CD4-positive, alpha-beta T cell treated with Interleukin-1 beta for 1 hour (primary cell): ENCODE measurements at regions not wholly inside any gene's neighbourhood (a gene's known extent, or its start where the extent isn't known, plus 50 kb on each side); places are given as distances from the start of the nearest gene placed in this dataset.

Experiments
- DNase-seq, 2 donors: peaks; one replicate each; pipeline ENCODE4 v3.0.0-alpha.2; 2020 to 2022

DNA sequence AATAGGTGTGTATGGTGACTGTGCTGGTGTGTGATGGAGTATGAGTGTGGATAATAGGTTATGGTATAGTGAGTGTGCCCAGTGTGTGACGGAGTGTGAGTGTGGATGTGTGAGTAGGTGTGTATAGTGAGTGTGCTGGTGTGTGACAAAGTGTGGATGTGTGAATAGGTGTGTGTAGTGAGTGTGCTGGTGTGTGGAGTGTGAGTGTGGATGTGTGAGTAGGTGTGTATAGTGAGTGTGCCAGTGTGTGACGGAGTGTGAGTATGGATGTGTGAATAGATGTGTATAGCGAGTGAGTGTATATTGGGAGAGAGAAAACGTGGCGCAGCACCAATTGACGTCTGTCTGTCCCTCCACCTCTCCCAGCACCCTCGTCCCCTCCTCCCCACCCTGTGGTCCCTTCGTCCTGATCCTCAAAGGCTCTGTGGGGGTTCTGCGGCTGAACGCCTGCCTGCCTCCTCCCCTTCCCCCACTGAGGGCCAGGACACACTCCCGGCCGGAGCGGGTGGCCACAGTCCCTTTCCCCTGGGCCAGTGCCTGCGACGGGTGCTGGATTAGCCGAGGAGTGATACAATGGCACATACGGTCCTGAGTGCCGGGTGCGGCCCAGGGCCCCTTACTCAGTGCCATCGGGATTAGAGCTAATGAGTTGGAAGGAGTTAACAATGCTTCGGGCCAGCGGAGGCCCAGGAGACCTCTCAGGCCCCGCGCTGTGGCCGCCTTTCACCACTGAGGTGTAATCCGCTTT lies 160.0 kb downstream of the MRM1 start:
- DNase-seq: no peak

DNA sequence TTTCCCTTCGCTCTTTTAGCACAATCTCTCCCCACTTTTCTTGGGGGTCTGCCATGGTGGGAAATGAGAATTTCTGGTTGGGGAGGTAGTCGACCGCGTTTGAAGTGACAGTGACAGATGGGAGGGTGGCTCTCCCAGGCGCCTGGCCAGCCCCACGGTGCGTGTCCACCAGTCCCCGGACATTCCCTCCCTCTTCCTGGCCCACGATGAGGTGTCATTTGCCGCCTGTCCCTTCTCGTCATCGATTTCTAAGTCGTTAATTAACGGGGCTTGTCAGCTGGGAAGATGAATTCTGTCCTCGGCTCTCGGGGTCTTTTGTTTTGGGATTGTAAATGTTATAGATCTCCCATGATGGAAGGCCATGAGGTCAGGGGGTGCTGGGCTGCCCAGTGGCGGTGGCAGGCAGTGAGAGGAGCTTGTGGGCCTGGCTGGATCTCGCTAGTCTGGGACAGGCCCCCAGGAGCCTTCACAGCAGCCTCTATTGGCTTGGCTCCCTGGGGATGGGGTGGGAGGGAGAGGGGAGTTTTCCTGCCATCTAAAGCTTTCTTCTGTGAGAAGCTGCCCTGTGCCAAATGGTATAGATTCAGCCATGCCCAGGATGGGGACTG lies 164.2 kb downstream of the MRM1 start:
- DNase-seq: no peak

DNA sequence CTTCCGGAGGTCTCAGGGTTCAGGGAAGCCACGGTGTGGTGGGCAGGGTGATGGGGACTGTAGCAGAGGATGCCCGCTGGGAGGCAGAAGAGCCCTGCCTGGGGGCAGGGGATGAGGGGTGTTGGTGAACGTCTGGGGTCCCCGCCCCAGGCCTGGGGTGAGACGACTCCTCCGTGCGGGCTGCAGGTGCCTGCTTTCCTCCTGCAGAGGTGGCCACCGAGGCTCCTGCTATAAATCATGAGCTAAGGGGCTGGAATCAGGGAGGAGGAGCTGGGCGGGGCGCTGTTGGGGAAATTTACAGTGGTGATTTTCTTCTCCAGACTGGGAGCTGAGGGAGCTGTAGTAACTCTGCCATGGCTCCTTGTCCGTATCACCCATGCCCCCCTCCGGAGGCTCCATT lies 167.0 kb downstream of the MRM1 start:
- DNase-seq: no peak

GRCh38 chr17:36773039-36773438 lies 164.2 kb upstream of the LHX1 start:
- DNase-seq: no peak

GRCh38 chr17:36777118-36777517 lies 160.2 kb upstream of the LHX1 start:
- no peak for DNase-seq

GRCh38 chr17:36778448-36778847 lies 158.8 kb upstream of the LHX1 start:
- no peak for DNase-seq

DNA sequence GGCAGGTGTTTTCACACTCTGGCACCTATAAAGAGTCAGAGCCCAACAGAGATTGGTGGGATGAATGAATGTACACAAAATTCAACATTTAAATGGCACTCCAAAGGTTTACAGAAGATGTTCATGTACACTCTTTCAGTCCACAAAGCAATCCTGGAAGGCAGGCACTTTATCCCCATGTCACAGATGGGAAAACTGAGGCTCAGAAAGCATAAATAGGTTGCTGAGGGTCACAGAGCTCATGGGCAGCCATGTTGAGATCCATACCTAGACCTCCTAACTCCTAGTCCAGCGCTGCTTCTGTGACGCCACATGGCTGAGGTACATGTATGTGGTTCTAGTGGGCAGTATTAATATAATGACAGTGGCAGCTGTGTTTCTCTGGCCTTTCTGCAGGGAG lies 157.7 kb upstream of the LHX1 start:
- DNase-seq: no peak

DNA sequence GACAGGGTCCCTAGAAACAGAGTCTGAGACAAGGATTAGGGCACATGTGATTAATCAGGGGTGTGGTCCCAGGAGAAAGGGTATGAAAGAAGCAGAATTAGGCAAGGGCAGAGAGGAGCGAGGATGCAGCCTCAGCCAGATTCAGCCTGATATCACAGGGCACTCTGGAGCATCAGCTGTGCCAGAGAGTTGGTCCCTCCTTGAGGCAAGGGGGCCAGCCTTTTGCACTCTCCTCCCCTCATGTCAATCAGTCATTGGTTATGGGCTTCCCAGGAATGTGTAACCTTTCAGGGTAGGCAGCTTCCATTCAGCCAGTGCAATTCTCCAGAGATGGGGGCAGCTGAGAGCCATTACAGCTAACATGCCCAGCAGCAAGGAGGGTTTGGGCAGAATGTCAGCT lies 152.6 kb upstream of the LHX1 start:
- no peak for DNase-seq

DNA sequence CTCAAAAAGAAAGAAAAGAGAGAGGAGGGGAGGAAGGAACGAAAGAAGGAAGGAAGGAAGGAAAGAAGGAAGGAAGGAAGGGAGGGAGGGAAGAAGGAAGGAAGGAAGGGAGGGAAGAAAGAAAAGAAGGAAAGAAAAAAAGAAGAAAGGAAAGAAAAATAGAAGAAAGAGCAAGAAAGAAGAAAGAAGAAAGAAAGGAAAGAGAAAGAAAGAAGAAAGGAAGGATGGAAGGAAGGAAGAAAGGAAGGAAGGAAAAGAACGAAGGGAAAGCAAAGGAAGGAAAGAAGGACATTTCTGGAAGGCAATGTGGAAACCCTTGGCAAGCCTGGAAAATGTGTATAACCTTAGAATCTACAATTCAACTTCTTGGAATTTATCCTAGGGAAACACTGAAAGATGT lies 150.4 kb upstream of the LHX1 start:
- no peak for DNase-seq

DNA sequence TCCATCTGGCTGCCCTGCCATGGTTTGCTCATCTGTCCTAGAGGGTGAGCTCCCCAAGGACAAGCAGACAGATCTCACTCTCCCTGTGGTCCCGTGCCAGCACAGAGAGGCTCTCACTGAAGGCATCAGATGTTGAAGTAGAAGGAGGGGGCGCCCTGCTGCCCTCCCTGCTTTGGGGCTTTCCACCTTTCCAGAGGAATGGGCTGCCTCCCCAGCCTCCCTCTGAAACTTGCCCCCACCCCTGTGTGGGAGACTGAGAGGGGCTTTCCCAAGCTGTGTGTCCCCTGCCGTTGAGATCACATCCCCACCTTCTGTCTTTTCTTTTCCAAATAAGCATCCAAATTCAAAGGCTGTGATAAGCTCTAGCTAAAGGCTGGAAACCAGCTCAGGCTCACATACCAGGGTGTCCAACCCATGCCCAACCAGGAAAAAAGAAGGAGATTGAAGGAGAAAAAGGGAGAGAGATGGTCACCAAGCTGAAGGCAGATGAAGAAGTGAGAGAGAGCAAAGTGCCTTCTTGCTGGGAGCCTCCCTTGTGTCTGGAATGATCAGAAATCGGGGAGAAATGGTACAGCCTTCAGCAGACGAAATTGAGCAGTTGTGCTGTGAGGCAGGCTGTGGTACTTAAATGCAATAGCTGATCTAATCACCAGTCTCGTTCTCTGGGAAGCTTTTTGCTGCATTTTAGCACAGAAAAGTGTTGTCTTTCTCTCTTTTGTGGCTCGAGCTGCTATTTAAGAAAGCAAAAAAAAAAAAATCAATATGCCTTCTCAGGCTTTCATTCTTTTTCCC lies 145.9 kb upstream of the LHX1 start:
- no peak for DNase-seq

- no peak for DNase-seq
Observed at GRCh38 chr17:36791942-36792475, 145.3 kb upstream of the LHX1 start.

DNA sequence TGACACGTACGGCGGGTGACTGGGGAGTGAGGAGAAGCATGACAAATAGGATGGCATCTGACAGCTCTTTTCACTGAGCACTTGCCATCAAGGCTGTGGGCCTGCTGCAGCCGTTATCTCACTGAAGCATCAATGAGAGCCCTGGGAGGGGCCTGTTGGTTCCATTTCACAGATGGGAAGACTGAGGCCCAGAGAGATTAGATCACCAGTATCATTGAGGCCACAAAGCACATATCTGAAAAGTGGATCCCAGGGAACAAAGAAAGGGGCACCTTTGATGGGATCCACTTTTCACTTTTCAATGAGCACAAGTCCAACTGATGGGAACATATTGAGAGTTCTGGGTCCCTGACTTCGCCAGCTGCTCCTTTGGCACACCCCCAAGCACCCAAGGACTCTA lies 144.4 kb upstream of the LHX1 start:
- DNase-seq: no peak

- DNase-seq: no peak
Observed at GRCh38 chr17:36793976-36794375, 143.3 kb upstream of the LHX1 start.

DNA sequence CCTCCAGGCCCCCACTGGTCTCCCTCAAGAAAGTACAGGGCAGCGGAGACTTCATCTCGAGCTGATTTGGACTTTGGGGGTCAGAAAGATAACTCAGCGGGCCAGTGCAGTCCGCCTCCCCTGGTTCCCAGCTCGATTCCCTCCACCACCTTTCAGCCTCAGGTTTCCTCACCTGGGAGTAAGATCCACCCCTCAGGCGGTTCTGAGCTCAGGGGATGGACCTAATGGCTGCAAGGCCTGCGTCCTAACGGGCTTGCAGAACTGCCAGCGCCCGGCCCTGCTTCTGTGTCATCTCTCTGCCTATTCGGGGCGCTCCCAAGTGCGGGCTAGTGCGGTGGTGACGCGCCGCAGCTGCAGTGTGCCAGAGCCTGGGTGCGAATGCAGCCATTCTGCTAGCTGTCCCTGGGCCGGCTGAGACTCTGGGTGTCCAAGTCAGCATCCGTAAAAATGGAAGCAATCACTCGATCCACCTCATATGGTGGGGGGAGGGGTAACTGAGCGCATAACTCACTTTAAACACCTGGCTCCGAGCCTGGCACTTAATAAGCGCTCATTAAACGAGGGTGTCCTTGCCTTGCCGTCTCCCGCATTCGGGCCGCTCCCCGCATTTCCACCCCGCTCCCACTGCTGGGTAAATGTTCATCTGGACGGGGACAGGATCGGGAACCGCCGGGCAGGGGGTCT lies 129.6 kb upstream of the LHX1 start:
- DNase-seq: no peak

- DNase-seq: no peak
Observed at GRCh38 chr17:36808180-36808661, 129.1 kb upstream of the LHX1 start.

DNA sequence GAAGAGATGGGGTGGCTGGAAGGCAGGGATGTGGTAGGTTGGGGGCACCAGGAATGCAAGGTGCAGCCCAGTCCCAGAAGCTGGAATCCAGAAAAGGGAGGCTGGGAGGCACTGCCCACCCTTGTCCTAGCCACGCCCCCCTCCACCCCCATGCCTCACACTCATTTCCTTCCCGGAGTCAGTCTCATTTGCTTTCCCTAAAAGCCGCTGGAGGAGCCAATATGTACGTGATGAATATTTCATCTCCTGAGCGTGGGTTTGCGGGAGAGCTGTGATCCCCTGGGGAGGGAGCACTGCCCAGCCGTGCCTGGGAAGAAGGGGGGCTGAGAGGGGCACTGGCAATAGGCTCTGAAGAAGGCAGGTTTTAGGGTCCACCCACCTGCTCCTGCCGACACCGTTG lies 124.5 kb upstream of the LHX1 start:
- no peak for DNase-seq

- DNase-seq: no peak
Observed at GRCh38 chr17:36813357-36813756, 123.9 kb upstream of the LHX1 start.

DNA sequence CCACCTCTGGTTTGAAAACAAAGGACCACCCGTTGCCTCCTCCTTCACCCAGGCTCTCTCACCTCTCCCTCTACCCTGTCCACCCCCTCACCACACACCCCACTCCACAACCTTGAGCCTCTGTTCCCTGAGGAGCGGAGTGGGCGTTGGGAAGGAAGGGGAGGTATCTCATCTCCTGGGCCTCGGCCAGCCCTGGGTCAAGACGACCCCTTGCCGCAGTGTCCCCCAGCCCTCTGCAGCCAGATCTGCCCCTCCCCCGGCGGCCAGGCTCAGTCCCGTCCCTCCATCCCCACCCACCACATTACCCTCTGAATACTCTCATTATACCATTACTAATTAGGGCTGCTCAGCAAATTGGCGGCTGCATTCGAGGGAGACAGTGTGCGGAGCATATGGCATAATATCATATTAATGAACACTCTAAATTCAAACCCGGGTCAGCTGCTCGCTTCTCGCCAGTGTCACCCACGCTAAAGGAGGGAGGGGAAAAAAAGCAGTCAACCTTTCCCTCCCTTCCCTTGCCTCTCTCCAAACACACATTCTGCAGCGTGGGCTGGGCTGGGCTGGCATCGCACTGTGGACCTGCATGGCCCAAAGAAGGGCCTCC lies 123.2 kb upstream of the LHX1 start:
- DNase-seq: no peak

DNA sequence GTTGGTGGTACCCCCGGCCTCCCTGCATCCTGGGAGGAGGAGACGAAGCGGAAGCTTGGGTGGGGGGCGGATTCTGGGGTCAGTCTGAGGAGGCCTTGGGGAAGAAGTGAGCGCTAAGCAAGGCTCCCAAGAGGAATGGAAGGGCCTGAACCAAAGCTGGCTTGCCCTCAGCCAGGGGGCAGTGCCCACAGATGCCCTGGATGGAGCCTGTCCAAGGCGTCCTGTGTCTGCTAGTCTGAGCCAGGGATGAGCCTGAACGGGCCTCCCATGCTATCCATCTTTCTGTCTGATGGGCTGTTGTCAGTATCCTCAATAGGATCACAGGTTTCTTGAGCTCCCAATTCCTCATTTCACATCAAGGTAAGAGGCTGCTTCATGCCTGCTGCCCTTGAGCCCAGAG lies 122.3 kb upstream of the LHX1 start:
- DNase-seq: no peak

- no peak for DNase-seq
Observed at GRCh38 chr17:36816214-36816906, 120.9 kb upstream of the LHX1 start.

DNA sequence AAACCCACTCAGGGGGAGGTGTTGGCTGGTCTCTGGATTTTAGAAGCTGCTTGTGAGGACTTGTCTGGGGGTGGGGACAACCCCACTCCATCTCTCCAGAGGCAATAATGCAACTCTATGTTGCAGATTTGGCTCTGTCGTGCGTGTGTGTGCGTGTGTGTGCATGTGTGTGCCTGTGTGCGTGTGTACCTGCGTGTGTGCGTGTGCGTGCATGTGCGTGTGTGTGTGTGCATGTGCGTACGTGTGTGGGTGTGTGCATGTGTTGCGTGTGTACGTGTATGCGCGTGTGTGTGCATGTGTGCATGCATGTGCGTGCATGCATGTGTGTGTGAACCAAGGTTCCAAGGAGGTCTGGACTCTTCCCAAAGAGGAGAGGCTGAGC lies 120.4 kb upstream of the LHX1 start:
- no peak for DNase-seq

DNA sequence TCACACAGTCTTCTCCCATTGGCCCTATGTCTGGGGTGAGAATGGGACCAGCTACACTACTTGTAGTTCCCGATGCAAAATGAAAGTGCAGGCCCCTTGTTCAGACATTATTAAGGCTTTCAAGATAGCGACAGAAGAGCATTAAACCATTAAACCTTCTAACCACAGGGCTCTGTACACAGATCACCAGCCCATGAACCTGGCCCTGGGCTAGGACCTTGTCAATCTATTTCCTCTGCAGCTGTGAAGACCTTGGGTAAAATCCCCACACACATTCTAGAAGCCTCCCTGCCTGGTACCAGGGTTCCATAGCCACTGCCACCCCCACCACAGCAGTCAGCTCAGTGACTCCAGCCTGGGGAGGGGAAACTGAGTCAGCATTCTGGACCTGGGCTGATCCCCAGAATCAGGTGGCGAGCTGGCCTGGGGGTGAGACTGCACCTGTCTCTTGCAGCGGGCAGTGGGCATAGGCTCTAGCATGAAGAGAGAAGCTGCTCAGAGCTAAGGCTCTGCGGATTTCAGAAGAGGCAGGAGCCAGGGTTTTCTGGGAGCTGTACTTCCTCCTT lies 119.7 kb upstream of the LHX1 start:
- DNase-seq: no peak
